22Rv1 (cell line): ENCODE measurements at regions not wholly inside any gene's neighbourhood (a gene's known extent, or its start where the extent isn't known, plus 50 kb on each side); places are given as distances from the start of the nearest gene placed in this dataset.

ENCODE experiments used
- CTCF ChIP-seq: fragments of 450-650 bp; IDR thresholded peaks from 2 replicates; pipeline ENCODE4 v1.5.1; 2017; ENCODE audit warnings: mild to moderate bottlenecking
- ZFX ChIP-seq: fragments of 450-650 bp; IDR thresholded peaks from 2 replicates; pipeline ENCODE4 v1.6.1; 2017; ENCODE audit warnings: antibody characterized with exemption, borderline replicate concordance

GRCh38 chr2:64750001-64750816, 96.5 kb upstream of the SERTAD2 start:
- TF ChIP-seq CTCF (0 out of 2 replicates have a peak, but pooled peaks have one; percentile 7), ZFX (no peak)
